ENCODE measurements at regions not wholly inside any gene's neighbourhood (a gene's known extent, or its start where the extent isn't known, plus 50 kb on each side); places are given as distances from the start of the nearest gene placed in this dataset.

DNA sequence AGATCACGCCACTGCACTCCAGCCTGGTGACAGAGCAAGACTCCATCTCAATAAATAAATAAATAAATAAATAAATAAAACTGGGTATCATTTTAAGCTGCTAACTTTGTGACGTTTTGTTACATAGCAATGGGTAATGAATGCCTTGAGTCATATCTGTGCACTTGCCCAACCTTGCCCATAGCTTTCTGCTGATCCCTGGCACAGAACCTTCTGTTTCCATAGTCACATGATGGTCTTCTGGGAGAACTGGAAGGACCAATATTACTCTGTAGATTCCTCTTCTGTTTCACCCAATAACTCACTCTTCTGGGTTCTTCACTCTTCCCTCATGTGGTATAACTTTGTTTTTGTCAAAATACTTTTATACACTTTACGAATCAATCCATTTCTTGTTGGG is 140.8 kb downstream of the SCARB1 start:
- TF ChIP-seq, protein P1, sequence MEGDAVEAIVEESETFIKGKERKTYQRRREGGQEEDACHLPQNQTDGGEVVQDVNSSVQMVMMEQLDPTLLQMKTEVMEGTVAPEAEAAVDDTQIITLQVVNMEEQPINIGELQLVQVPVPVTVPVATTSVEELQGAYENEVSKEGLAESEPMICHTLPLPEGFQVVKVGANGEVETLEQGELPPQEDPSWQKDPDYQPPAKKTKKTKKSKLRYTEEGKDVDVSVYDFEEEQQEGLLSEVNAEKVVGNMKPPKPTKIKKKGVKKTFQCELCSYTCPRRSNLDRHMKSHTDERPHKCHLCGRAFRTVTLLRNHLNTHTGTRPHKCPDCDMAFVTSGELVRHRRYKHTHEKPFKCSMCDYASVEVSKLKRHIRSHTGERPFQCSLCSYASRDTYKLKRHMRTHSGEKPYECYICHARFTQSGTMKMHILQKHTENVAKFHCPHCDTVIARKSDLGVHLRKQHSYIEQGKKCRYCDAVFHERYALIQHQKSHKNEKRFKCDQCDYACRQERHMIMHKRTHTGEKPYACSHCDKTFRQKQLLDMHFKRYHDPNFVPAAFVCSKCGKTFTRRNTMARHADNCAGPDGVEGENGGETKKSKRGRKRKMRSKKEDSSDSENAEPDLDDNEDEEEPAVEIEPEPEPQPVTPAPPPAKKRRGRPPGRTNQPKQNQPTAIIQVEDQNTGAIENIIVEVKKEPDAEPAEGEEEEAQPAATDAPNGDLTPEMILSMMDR (IDR thresholded peaks at IDR 0.05; ENCODE audit: low read depth, low read length, missing input control) = no peak
- TF ChIP-seq YY1 (IDR thresholded peaks at IDR 0.05) = no peak

All from liver (tissue), 2 donors.